GM23338 (cell line): ENCODE measurements at regions not wholly inside any gene's neighbourhood (a gene's known extent, or its start where the extent isn't known, plus 50 kb on each side); places are given as distances from the start of the nearest gene placed in this dataset.

Source experiments
- ATAC-seq: fragments of 200-7000 bp; cut with Tn5 transposase; 3 replicates; pipeline ENCODE4 v1.9.1; 2020
- DNase-seq: peaks from one replicate; pipeline ENCODE4 v3.0.0-alpha.2; 2015; ENCODE audit warnings: low spot score
- H2AFZ ChIP-seq: fragments of 200-600 bp; sonication (generic); 2 replicates; pipeline ENCODE4 v1.8.0; 2016; ENCODE audit warnings: antibody characterized with exemption, mild to moderate bottlenecking, moderate library complexity
- H3F3A ChIP-seq: fragments of 200-600 bp; sonication (generic); replicated peaks from 2 replicates; pipeline ENCODE4 v1.8.0; 2017; ENCODE audit warnings: antibody characterized with exemption, mixed run types, low read depth
- H3K27ac ChIP-seq: fragments of 200-600 bp; sonication (generic); 2 replicates; pipeline ENCODE4 v1.6.1; 2016; ENCODE audit warnings: low read depth
- H3K27me3 ChIP-seq: fragments of 200-600 bp; sonication (generic); 2 replicates; pipeline ENCODE4 v1.8.0; 2016; ENCODE audit warnings: mild to moderate bottlenecking, mixed run types, moderate library complexity; ENCODE audit not compliant: insufficient read depth
- H3K36me3 ChIP-seq: fragments of 200-600 bp; sonication (generic); 2 replicates; pipeline ENCODE4 v1.8.0; 2016; ENCODE audit warnings: mild to moderate bottlenecking; ENCODE audit not compliant: insufficient read depth
- H3K4me1 ChIP-seq: fragments of 200-600 bp; sonication (generic); 2 replicates; pipeline ENCODE4 v1.8.0; 2016; ENCODE audit warnings: mild to moderate bottlenecking, moderate library complexity; ENCODE audit not compliant: insufficient read depth
- H3K4me2 ChIP-seq: fragments of 200-600 bp; sonication (generic); 2 replicates; pipeline ENCODE4 v1.7.1; 2017; ENCODE audit warnings: mixed run types
- H3K4me3 ChIP-seq: fragments of 200-600 bp; sonication (generic); 2 replicates; pipeline ENCODE4 v1.6.1; 2016; ENCODE audit warnings: mixed run types
- H3K79me2 ChIP-seq: fragments of 200-600 bp; sonication (generic); replicated peaks from 2 replicates; pipeline ENCODE4 v1.8.0; 2017; ENCODE audit warnings: mild to moderate bottlenecking; ENCODE audit not compliant: insufficient read depth
- H3K9me2 ChIP-seq: fragments of 200-600 bp; sonication (generic); 2 replicates; pipeline ENCODE4 v1.8.0; 2017; ENCODE audit not compliant: insufficient read depth
- H4K20me1 ChIP-seq: fragments of 200-600 bp; sonication (generic); replicated peaks from 2 replicates; pipeline ENCODE4 v1.8.0; 2017; ENCODE audit warnings: mild to moderate bottlenecking; ENCODE audit not compliant: insufficient read depth
- H3K27ac Mint-ChIP-seq: 2 replicates; pipeline ENCODE4 v1.8.0; 2020; ENCODE audit warnings: inconsistent platforms, mild to moderate bottlenecking, moderate library complexity, mixed read lengths
- H3K27me3 Mint-ChIP-seq: 3 replicates; pipeline ENCODE4 v1.8.0; 2022; ENCODE audit warnings: low read depth, mild to moderate bottlenecking, moderate library complexity, mixed read lengths, inconsistent platforms; ENCODE audit not compliant: insufficient read depth, poor library complexity
- H3K36me3 Mint-ChIP-seq: 3 replicates; pipeline ENCODE4 v1.8.0; 2021; ENCODE audit warnings: low read depth, mild to moderate bottlenecking, inconsistent platforms, moderate library complexity, mixed read lengths
- H3K4me1 Mint-ChIP-seq: 3 replicates; pipeline ENCODE4 v1.8.0; 2020; ENCODE audit warnings: mild to moderate bottlenecking, inconsistent platforms, mixed read lengths
- H3K4me3 Mint-ChIP-seq: 3 replicates; pipeline ENCODE4 v1.8.0; 2021; ENCODE audit warnings: moderate library complexity, mild to moderate bottlenecking, inconsistent platforms, mixed read lengths
- H3K9me3 Mint-ChIP-seq: 3 replicates; pipeline ENCODE4 v1.8.0; 2020; ENCODE audit warnings: moderate library complexity, mild to moderate bottlenecking, inconsistent platforms, mixed read lengths
- ETS1 ChIP-seq: IDR thresholded peaks from 2 replicates; pipeline ENCODE4 v1.6.1; 2016; ENCODE audit warnings: antibody characterized with exemption
- JUNB ChIP-seq: IDR thresholded peaks from one replicate; pipeline ENCODE4 v1.6.1; 2016; ENCODE audit warnings: antibody characterized with exemption; ENCODE audit not compliant: unreplicated experiment
- NANOG ChIP-seq: IDR thresholded peaks from 2 replicates; pipeline ENCODE4 v1.6.1; 2016; ENCODE audit warnings: antibody characterized with exemption, borderline replicate concordance
- STAT1 ChIP-seq: IDR thresholded peaks from one replicate; pipeline ENCODE4 v1.6.1; 2016; ENCODE audit warnings: antibody characterized with exemption; ENCODE audit not compliant: unreplicated experiment
- ZNF331 ChIP-seq: fragments of 250-450 bp; sonication (Bioruptor Pico); IDR thresholded peaks from 2 replicates; pipeline ENCODE4 v1.5.0; 2020; ENCODE audit warnings: low read depth, mild to moderate bottlenecking, moderate library complexity
- ZNF462 ChIP-seq: fragments of 250-450 bp; sonication (Bioruptor Pico); IDR thresholded peaks from 2 replicates; pipeline ENCODE4 v1.5.0; 2020; ENCODE audit warnings: mild to moderate bottlenecking, moderate library complexity
- TF ChIP-seq, protein P1 (sequence below), 2 experiments: fragments of 200-600 bp in 1 of 2; sonication (generic) in 1 of 2; conservative IDR thresholded peaks; 2 replicates each; pipeline versions ENCODE4 v1.5.1 to v1.6.1; 2016 to 2017; ENCODE audit warnings: antibody characterized with exemption in 2 of 2, low read depth in 2 of 2, mild to moderate bottlenecking in 2 of 2, moderate library complexity in 1 of 2
- TF ChIP-seq, protein P2 (sequence below): IDR thresholded peaks from one replicate; pipeline ENCODE4 v1.6.1; 2018; ENCODE audit warnings: antibody characterized with exemption; ENCODE audit not compliant: unreplicated experiment

DNA sequence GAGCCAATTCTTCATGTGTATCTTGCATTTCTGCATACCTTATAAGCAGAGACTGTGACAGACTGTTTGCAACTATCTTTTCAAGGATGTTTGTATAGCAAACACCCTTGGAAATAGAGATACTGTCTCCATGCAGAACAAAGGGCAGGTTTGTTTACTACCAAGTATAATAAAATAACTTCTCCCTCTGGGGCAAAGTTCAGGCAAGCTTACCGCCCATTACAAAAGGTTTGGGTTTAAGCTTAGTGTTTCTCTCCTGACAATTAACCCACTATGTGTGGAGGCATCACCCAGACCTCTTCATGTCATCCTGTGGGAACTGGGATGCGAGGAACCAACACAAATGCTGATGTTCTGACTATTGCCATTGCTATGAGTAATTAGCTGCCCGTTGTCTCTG lies 479.1 kb upstream of the ZMIZ1 start (continued):
- no peak for TF ChIP-seq ETS1
- TF ChIP-seq NANOG: no peak
- TF ChIP-seq, protein P1, sequence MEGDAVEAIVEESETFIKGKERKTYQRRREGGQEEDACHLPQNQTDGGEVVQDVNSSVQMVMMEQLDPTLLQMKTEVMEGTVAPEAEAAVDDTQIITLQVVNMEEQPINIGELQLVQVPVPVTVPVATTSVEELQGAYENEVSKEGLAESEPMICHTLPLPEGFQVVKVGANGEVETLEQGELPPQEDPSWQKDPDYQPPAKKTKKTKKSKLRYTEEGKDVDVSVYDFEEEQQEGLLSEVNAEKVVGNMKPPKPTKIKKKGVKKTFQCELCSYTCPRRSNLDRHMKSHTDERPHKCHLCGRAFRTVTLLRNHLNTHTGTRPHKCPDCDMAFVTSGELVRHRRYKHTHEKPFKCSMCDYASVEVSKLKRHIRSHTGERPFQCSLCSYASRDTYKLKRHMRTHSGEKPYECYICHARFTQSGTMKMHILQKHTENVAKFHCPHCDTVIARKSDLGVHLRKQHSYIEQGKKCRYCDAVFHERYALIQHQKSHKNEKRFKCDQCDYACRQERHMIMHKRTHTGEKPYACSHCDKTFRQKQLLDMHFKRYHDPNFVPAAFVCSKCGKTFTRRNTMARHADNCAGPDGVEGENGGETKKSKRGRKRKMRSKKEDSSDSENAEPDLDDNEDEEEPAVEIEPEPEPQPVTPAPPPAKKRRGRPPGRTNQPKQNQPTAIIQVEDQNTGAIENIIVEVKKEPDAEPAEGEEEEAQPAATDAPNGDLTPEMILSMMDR (conservative IDR thresholded peaks at IDR 0.05; ENCODE audit: low read depth in 2 of 2): no peak
- TF ChIP-seq STAT1: no peak
- no peak for TF ChIP-seq ZNF331 (CRISPR knock-in tag)

GRCh38 chr10:78591066-78591465 lies 477.7 kb upstream of the ZMIZ1 start:
- H4K20me1 ChIP-seq: no peaks in the 10 kb centered on the region
- H3K79me2 ChIP-seq: no peaks in the 10 kb centered on the region
- Mint-ChIP-seq H3K27ac (no peak overlapping the region), H3K9me3 (peaks cover 5% of the 10 kb centered on the region; the same call in 1 of the 3 replicates), H3K4me3 (no peak overlapping the region), H3K27me3 (no peaks in the 10 kb centered on the region), H3K36me3 (no peaks in the 10 kb centered on the region), H3K4me1 (no peaks in the 10 kb centered on the region)
- H3K4me1 ChIP-seq: no peaks in the 10 kb centered on the region
- DNase-seq: no peak
- no peak for ATAC-seq
- H3K27me3 ChIP-seq: no peaks in the 10 kb centered on the region
- no peak overlapping the region for H3K4me3 ChIP-seq
- H3K4me2 ChIP-seq: no peak overlapping the region
- H3K36me3 ChIP-seq: no peaks in the 10 kb centered on the region
- H3K9me2 ChIP-seq: peaks cover 6% of the 10 kb centered on the region; the same call in 1 of the 2 replicates
- H3K27ac ChIP-seq: no peak overlapping the region
- H2AFZ ChIP-seq: no peak overlapping the region
- H3F3A ChIP-seq: no peaks in the 10 kb centered on the region
- TF ChIP-seq JUNB: no peak
- TF ChIP-seq, protein P2, sequence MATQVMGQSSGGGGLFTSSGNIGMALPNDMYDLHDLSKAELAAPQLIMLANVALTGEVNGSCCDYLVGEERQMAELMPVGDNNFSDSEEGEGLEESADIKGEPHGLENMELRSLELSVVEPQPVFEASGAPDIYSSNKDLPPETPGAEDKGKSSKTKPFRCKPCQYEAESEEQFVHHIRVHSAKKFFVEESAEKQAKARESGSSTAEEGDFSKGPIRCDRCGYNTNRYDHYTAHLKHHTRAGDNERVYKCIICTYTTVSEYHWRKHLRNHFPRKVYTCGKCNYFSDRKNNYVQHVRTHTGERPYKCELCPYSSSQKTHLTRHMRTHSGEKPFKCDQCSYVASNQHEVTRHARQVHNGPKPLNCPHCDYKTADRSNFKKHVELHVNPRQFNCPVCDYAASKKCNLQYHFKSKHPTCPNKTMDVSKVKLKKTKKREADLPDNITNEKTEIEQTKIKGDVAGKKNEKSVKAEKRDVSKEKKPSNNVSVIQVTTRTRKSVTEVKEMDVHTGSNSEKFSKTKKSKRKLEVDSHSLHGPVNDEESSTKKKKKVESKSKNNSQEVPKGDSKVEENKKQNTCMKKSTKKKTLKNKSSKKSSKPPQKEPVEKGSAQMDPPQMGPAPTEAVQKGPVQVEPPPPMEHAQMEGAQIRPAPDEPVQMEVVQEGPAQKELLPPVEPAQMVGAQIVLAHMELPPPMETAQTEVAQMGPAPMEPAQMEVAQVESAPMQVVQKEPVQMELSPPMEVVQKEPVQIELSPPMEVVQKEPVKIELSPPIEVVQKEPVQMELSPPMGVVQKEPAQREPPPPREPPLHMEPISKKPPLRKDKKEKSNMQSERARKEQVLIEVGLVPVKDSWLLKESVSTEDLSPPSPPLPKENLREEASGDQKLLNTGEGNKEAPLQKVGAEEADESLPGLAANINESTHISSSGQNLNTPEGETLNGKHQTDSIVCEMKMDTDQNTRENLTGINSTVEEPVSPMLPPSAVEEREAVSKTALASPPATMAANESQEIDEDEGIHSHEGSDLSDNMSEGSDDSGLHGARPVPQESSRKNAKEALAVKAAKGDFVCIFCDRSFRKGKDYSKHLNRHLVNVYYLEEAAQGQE: no peak
- no peak for TF ChIP-seq ETS1
- no peak for TF ChIP-seq ZNF331 (CRISPR knock-in tag)
- TF ChIP-seq, protein P1 (conservative IDR thresholded peaks at IDR 0.05; ENCODE audit: low read depth in 2 of 2): no peak
- no peak for TF ChIP-seq ZNF462
